ENCODE measurements at regions not wholly inside any gene's neighbourhood (a gene's known extent, or its start where the extent isn't known, plus 50 kb on each side); places are given as distances from the start of the nearest gene placed in this dataset.

DNA sequence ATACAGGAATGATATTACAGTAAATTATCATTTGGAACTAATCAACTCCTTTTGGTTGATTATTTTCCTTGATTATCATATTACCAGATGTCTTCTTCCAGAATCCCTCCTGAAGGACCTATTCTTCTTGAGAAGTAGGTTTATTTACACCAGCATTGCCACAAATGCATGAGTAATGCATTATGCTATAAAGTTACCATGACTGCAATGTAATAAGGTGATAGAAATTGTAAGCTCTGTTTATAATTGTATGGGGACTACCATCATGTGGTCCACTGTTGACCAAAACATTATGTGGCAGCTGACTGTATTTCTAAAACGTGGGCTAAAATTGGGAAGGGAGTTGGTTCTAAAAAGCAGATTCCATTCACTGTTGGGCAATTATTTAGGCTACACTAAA is 602.2 kb downstream of the NYAP2 start:
- H3K27me3 Mint-ChIP-seq, result peaks cover 0 to 5% (median 2%) of the 10 kb centered on the region in 5 donors
- H3K27ac Mint-ChIP-seq, result no peak overlapping the region
- ChIA-PET POLR2A (no interaction called here), CTCF (no interaction called here)
- peaks cover 0 to 2% (median 0%) of the 10 kb centered on the region in 11 donors for H3K9me3 Mint-ChIP-seq
- Histone ChIP-seq H3K4me1 (ENCODE audit: control insufficient read depth in 2 of 2, insufficient read depth in 2 of 2, low read length in 2 of 2) (no peaks in the 10 kb centered on the region), H3K27me3 (ENCODE audit: control insufficient read depth in 2 of 2, insufficient read depth in 2 of 2, low read length in 2 of 2) (no peaks in the 10 kb centered on the region), H3K36me3 (ENCODE audit: control insufficient read depth in 2 of 3, insufficient read depth in 3 of 3, low read length in 3 of 3) (no peaks in the 10 kb centered on the region), H3K9me3 (ENCODE audit: control insufficient read depth in 2 of 3, low read length in 3 of 3) (no peaks in the 10 kb centered on the region), H3K27ac (ENCODE audit: low read depth, low read length) (no peak overlapping the region), H3K4me3 (ENCODE audit: low read length) (no peak overlapping the region)
- DNase-seq (no peak), ATAC-seq (no peak)
- intact Hi-C loops (cut with micrococcal nuclease), result no loop called here
- H3K4me1 Mint-ChIP-seq, result no peaks in the 10 kb centered on the region
- no peak overlapping the region for H3K4me3 Mint-ChIP-seq
- H3K36me3 Mint-ChIP-seq, result no peaks in the 10 kb centered on the region

DNA sequence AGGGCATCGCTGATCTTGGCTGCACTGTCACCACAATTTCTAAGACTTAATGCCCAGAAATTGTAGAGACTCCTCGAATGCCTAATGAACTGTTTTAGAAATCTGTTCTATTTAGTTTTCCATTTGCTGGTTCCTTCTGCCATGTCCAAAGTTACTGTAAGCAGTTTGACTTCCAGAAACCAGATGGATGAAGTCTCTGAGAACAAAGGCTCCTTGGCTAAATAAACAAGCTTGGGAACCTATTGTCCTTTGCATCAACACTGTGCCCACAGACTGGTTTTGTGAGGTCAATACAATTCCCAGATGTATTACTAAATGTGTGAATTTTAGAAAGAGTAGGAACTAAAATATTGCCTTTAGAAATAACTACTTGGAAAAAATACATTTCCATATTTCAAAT is 600.2 kb downstream of the NYAP2 start:
- H3K27me3 Mint-ChIP-seq, result peaks cover 0 to 5% (median 0%) of the 10 kb centered on the region in 5 donors
- Histone ChIP-seq H3K27ac (ENCODE audit: low read depth, low read length) (no peak overlapping the region), H3K27me3 (ENCODE audit: control insufficient read depth in 2 of 2, insufficient read depth in 2 of 2, low read length in 2 of 2) (no peaks in the 10 kb centered on the region), H3K4me3 (ENCODE audit: low read length) (no peak overlapping the region), H3K9me3 (ENCODE audit: control insufficient read depth in 2 of 3, low read length in 3 of 3) (no peaks in the 10 kb centered on the region), H3K36me3 (ENCODE audit: control insufficient read depth in 2 of 3, insufficient read depth in 3 of 3, low read length in 3 of 3) (no peaks in the 10 kb centered on the region), H3K4me1 (ENCODE audit: control insufficient read depth in 2 of 2, insufficient read depth in 2 of 2, low read length in 2 of 2) (no peaks in the 10 kb centered on the region)
- H3K9me3 Mint-ChIP-seq, result peaks cover 0 to 2% (median 0%) of the 10 kb centered on the region in 11 donors
- DNase-seq (no peak), ATAC-seq (no peak)
- ChIA-PET POLR2A (no interaction called here), CTCF (no interaction called here)
- H3K36me3 Mint-ChIP-seq, result no peaks in the 10 kb centered on the region
- H3K27ac Mint-ChIP-seq, result no peak overlapping the region
- H3K4me3 Mint-ChIP-seq, result no peak overlapping the region
- intact Hi-C loops (cut with micrococcal nuclease), result no loop called here
- H3K4me1 Mint-ChIP-seq, result no peaks in the 10 kb centered on the region

DNA sequence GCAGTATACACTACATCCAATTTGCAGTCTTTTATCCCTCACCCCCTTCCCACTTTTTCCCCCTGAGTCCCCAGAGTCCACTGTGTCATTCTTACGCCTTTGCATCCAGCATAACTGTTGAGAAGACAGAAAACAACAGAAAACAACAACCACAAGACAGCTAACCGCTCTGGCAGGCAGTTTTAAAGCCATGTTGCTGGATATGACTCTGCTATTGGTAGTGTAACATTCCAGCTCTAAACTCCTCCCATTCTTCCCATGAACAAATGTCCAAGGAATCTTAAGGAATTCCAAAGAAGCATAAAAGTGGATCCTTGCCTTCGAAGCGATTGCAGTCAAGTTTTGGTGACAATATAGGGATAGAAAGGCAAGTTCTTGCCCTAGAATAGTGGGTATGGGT is 599.1 kb downstream of the NYAP2 start:
- ChIA-PET POLR2A (no interaction called here), CTCF (no interaction called here)
- DNase-seq (no peak), ATAC-seq (no peak)
- intact Hi-C loops (cut with micrococcal nuclease), result no loop called here
- H3K27ac ChIP-seq (ENCODE audit: low read depth, low read length), result no peak overlapping the region
- no peak overlapping the region for H3K4me3 Mint-ChIP-seq
- H3K27me3 ChIP-seq (ENCODE audit: control insufficient read depth in 2 of 2, insufficient read depth in 2 of 2, low read length in 2 of 2), result no peaks in the 10 kb centered on the region
- no peaks in the 10 kb centered on the region for H3K36me3 ChIP-seq (ENCODE audit: control insufficient read depth in 2 of 3, insufficient read depth in 3 of 3, low read length in 3 of 3)
- H3K4me1 ChIP-seq (ENCODE audit: control insufficient read depth in 2 of 2, insufficient read depth in 2 of 2, low read length in 2 of 2), result no peaks in the 10 kb centered on the region
- no peaks in the 10 kb centered on the region for H3K9me3 ChIP-seq (ENCODE audit: control insufficient read depth in 2 of 3, low read length in 3 of 3)
- no peaks in the 10 kb centered on the region for H3K4me1 Mint-ChIP-seq
- H3K27me3 Mint-ChIP-seq, result peaks cover 0 to 5% (median 0%) of the 10 kb centered on the region in 5 donors
- H3K27ac Mint-ChIP-seq, result no peak overlapping the region
- peaks cover 0 to 2% (median 0%) of the 10 kb centered on the region in 11 donors for H3K9me3 Mint-ChIP-seq
- H3K4me3 ChIP-seq (ENCODE audit: low read length), result no peak overlapping the region
- no peaks in the 10 kb centered on the region for H3K36me3 Mint-ChIP-seq

- Mint-ChIP-seq H3K4me1 (no peaks in the 10 kb centered on the region), H3K36me3 (no peaks in the 10 kb centered on the region), H3K27me3 (peaks cover 0 to 5% (median 0%) of the 10 kb centered on the region in 5 donors), H3K9me3 (peaks cover 0 to 7% (median 0%) of the 10 kb centered on the region in 11 donors), H3K27ac (no peak overlapping the region), H3K4me3 (no peak overlapping the region)
- no peak overlapping the region for H3K27ac ChIP-seq (ENCODE audit: low read depth, low read length)
- ChIA-PET CTCF (no interaction called here), POLR2A (no interaction called here)
- no peaks in the 10 kb centered on the region for H3K27me3 ChIP-seq (ENCODE audit: control insufficient read depth in 2 of 2, insufficient read depth in 2 of 2, low read length in 2 of 2)
- DNase-seq, result no peak
- intact Hi-C loops (cut with micrococcal nuclease), result no loop called here
- no peaks in the 10 kb centered on the region for H3K36me3 ChIP-seq (ENCODE audit: control insufficient read depth in 2 of 3, insufficient read depth in 3 of 3, low read length in 3 of 3)
- no peaks in the 10 kb centered on the region for H3K9me3 ChIP-seq (ENCODE audit: control insufficient read depth in 2 of 3, low read length in 3 of 3)
- no peaks in the 10 kb centered on the region for H3K4me1 ChIP-seq (ENCODE audit: control insufficient read depth in 2 of 2, insufficient read depth in 2 of 2, low read length in 2 of 2)
- ATAC-seq, result no peak
- no peak overlapping the region for H3K4me3 ChIP-seq (ENCODE audit: low read length)
These were observed 598.6 kb downstream of the NYAP2 start for GRCh38 chr2:225998116-225998515.

- Mint-ChIP-seq H3K36me3 (no peaks in the 10 kb centered on the region), H3K27ac (no peak overlapping the region), H3K9me3 (peaks cover 0 to 8% (median 0%) of the 10 kb centered on the region in 11 donors), H3K4me3 (no peak overlapping the region), H3K27me3 (peaks cover 0 to 5% (median under 1%) of the 10 kb centered on the region in 5 donors), H3K4me1 (no peaks in the 10 kb centered on the region)
- Histone ChIP-seq H3K27me3 (ENCODE audit: control insufficient read depth in 2 of 2, insufficient read depth in 2 of 2, low read length in 2 of 2) (no peaks in the 10 kb centered on the region), H3K4me3 (ENCODE audit: low read length) (no peak overlapping the region), H3K4me1 (ENCODE audit: control insufficient read depth in 2 of 2, insufficient read depth in 2 of 2, low read length in 2 of 2) (no peaks in the 10 kb centered on the region), H3K9me3 (ENCODE audit: control insufficient read depth in 2 of 3, low read length in 3 of 3) (no peaks in the 10 kb centered on the region), H3K36me3 (ENCODE audit: control insufficient read depth in 2 of 3, insufficient read depth in 3 of 3, low read length in 3 of 3) (no peaks in the 10 kb centered on the region), H3K27ac (ENCODE audit: low read depth, low read length) (no peak overlapping the region)
- CTCF ChIA-PET, result no interaction called here
- no peak for ATAC-seq
- intact Hi-C loops (cut with micrococcal nuclease), result no loop called here
- POLR2A ChIA-PET, result no interaction called here
- DNase-seq, result no peak
These were observed 596.9 kb downstream of the NYAP2 start for GRCh38 chr2:225996462-225996828.

DNA sequence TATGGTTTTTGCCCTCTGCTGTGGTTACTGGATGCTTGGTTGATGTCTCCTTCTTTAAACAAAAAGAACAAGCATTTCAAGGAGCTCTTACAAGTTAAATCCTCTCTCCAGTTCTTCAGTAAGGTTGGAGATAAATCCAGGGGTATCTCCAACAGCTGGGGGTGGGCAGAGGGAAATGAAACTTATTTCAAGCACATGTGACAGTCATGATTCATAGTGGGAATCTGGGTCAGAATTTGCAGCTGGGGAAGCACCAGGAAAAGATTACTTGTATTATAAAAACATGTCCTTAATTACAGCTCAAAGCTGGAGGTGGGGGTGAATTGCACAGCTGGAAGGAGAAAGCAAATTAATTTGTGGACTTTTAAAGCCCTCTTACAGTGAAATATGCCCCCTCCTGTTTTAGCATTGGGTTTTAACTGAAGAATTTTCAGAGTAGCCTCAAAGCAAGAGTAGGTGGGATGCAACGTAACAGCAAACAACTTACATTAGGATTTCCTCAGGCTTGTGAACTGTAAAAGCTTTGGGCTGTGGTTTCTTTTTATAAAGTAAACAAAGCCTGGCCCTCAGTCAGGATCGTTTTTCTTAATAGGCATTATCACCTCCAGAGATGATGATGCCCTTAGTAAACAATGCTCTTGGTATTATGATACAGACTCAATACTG is 596.4 kb downstream of the NYAP2 start:
- no peaks in the 10 kb centered on the region for H3K4me1 Mint-ChIP-seq
- H3K4me1 ChIP-seq (ENCODE audit: control insufficient read depth in 2 of 2, insufficient read depth in 2 of 2, low read length in 2 of 2), result no peaks in the 10 kb centered on the region
- no peaks in the 10 kb centered on the region for H3K9me3 ChIP-seq (ENCODE audit: control insufficient read depth in 2 of 3, low read length in 3 of 3)
- intact Hi-C loops (cut with micrococcal nuclease), result no loop called here
- H3K9me3 Mint-ChIP-seq, result peaks cover 0 to 8% (median 0%) of the 10 kb centered on the region in 11 donors
- no peak overlapping the region for H3K27ac Mint-ChIP-seq
- H3K36me3 ChIP-seq (ENCODE audit: control insufficient read depth in 2 of 3, insufficient read depth in 3 of 3, low read length in 3 of 3), result no peaks in the 10 kb centered on the region
- ATAC-seq (no peak), DNase-seq (no peak)
- CTCF ChIA-PET, result no interaction called here
- POLR2A ChIA-PET, result no interaction called here
- H3K4me3 ChIP-seq (ENCODE audit: low read length), result no peak overlapping the region
- no peaks in the 10 kb centered on the region for H3K27me3 ChIP-seq (ENCODE audit: control insufficient read depth in 2 of 2, insufficient read depth in 2 of 2, low read length in 2 of 2)
- H3K4me3 Mint-ChIP-seq, result no peak overlapping the region
- H3K27me3 Mint-ChIP-seq, result peaks cover 0 to 10% (median 5%) of the 10 kb centered on the region in 5 donors
- H3K27ac ChIP-seq (ENCODE audit: low read depth, low read length), result no peak overlapping the region
- no peaks in the 10 kb centered on the region for H3K36me3 Mint-ChIP-seq

DNA sequence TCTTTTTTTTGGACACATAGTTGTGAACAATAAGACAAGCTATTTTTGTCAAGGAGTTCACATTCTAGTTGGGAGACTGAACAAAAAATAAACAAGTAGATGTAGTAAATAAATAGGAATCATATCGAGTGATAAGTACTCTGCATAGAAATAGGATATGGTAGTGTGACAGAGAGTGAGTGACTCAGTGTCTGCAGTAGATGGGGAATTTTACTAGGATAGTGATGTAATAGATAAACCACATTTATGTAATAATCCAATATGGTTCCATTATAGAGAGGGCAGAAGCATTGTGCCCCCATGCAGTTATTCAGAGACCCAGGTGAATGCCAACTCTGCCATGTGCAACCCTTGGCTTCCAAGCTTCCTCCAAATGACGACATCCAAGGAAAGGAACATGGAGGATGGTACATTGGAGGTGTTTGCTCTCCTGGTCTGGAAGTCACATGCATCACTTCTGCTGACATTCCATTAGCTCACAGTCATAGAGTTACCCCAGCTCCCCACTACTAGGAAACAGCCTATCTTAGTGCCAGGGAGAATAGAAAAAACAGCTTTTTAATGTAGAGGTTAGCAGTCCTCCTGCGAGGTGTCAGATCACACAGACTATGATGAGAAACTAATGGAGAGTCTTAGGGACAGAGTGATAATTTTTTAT is 595.4 kb downstream of the NYAP2 start:
- POLR2A ChIA-PET, result no interaction called here
- intact Hi-C loops (cut with micrococcal nuclease), result loop anchor here in 1 of 2 donors (5.0 kb wide), 1 partner anchor 807 kb away; no protein-coding TSS in a partner anchor
- CTCF ChIA-PET, result no interaction called here
- peaks cover 0 to 14% (median 5%) of the 10 kb centered on the region in 5 donors for H3K27me3 Mint-ChIP-seq
- Histone ChIP-seq H3K4me3 (ENCODE audit: low read length) (no peak overlapping the region), H3K27ac (ENCODE audit: low read depth, low read length) (no peak overlapping the region), H3K27me3 (ENCODE audit: control insufficient read depth in 2 of 2, insufficient read depth in 2 of 2, low read length in 2 of 2) (no peaks in the 10 kb centered on the region), H3K9me3 (ENCODE audit: control insufficient read depth in 2 of 3, low read length in 3 of 3) (no peaks in the 10 kb centered on the region), H3K36me3 (ENCODE audit: control insufficient read depth in 2 of 3, insufficient read depth in 3 of 3, low read length in 3 of 3) (no peaks in the 10 kb centered on the region), H3K4me1 (ENCODE audit: control insufficient read depth in 2 of 2, insufficient read depth in 2 of 2, low read length in 2 of 2) (no peaks in the 10 kb centered on the region)
- DNase-seq, result no peak
- no peak overlapping the region for H3K4me3 Mint-ChIP-seq
- peaks cover 0 to 8% (median 0%) of the 10 kb centered on the region in 11 donors for H3K9me3 Mint-ChIP-seq
- H3K4me1 Mint-ChIP-seq, result no peaks in the 10 kb centered on the region
- ATAC-seq, result no peak
- H3K27ac Mint-ChIP-seq, result no peak overlapping the region
- H3K36me3 Mint-ChIP-seq, result no peaks in the 10 kb centered on the region

Measured in naive thymus-derived CD4-positive, alpha-beta T cell (primary cell).